ENCODE measurements at regions not wholly inside any gene's neighbourhood (a gene's known extent, or its start where the extent isn't known, plus 50 kb on each side); places are given as distances from the start of the nearest gene placed in this dataset.

DNA sequence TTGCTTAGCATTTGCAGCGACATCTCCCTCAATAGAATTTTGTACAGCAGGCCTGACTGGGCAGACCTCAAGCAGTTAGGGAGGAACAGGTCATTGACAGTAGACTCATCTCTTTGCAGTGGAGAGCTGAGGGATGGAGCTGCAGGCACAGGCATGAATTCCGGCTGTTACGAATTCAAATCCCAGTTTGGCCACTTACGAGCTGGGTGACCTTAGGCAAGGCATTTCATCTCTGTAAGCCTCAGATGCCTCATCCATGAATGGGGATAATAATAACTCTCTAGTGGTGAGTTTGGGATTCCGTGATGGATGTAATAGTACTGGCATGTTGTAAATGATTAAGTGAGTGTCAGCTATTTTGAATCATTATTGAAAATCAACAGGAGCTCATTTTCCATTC lies 195.3 kb downstream of the SEMA6A start:
- H3K27ac ChIP-seq (ENCODE audit: low read depth, low read length): no peak overlapping the region
- H3K4me3 ChIP-seq (ENCODE audit: low read length): no peak overlapping the region
- Mint-ChIP-seq H3K4me3 (no peak overlapping the region), H3K36me3 (peaks cover 20 to 37% (median 27%) of the 10 kb centered on the region in 3 donors), H3K9me3 (no peaks in the 10 kb centered on the region), H3K27me3 (no peaks in the 10 kb centered on the region), H3K27ac (no peak overlapping the region), H3K4me1 (no peaks in the 10 kb centered on the region)
- ChIA-PET POLR2A (no interaction called here), CTCF (no interaction called here)
- H3K4me1 ChIP-seq (ENCODE audit: insufficient read depth, low read length): no peaks in the 10 kb centered on the region
- DNase-seq: no peak
- no peaks in the 10 kb centered on the region for H3K9me3 ChIP-seq (ENCODE audit: low read length)
- H3K36me3 ChIP-seq (ENCODE audit: insufficient read depth, low read length): no peaks in the 10 kb centered on the region
- no peaks in the 10 kb centered on the region for H3K27me3 ChIP-seq (ENCODE audit: insufficient read depth, low read length, poor library complexity, severe bottlenecking)

GRCh38 chr5:116378777-116379121 lies 195.9 kb downstream of the SEMA6A start:
- CTCF ChIA-PET: no interaction called here
- POLR2A ChIA-PET: no interaction called here
- H3K27me3 ChIP-seq (ENCODE audit: insufficient read depth, low read length, poor library complexity, severe bottlenecking): no peaks in the 10 kb centered on the region
- Mint-ChIP-seq H3K36me3 (peaks cover 20 to 38% (median 27%) of the 10 kb centered on the region in 3 donors), H3K9me3 (no peaks in the 10 kb centered on the region), H3K4me1 (no peaks in the 10 kb centered on the region), H3K4me3 (no peak overlapping the region), H3K27ac (no peak overlapping the region), H3K27me3 (no peaks in the 10 kb centered on the region)
- H3K27ac ChIP-seq (ENCODE audit: low read depth, low read length): no peak overlapping the region
- no peaks in the 10 kb centered on the region for H3K9me3 ChIP-seq (ENCODE audit: low read length)
- no peaks in the 10 kb centered on the region for H3K36me3 ChIP-seq (ENCODE audit: insufficient read depth, low read length)
- DNase-seq: no peak
- H3K4me3 ChIP-seq (ENCODE audit: low read length): no peak overlapping the region
- no peaks in the 10 kb centered on the region for H3K4me1 ChIP-seq (ENCODE audit: insufficient read depth, low read length)

DNA sequence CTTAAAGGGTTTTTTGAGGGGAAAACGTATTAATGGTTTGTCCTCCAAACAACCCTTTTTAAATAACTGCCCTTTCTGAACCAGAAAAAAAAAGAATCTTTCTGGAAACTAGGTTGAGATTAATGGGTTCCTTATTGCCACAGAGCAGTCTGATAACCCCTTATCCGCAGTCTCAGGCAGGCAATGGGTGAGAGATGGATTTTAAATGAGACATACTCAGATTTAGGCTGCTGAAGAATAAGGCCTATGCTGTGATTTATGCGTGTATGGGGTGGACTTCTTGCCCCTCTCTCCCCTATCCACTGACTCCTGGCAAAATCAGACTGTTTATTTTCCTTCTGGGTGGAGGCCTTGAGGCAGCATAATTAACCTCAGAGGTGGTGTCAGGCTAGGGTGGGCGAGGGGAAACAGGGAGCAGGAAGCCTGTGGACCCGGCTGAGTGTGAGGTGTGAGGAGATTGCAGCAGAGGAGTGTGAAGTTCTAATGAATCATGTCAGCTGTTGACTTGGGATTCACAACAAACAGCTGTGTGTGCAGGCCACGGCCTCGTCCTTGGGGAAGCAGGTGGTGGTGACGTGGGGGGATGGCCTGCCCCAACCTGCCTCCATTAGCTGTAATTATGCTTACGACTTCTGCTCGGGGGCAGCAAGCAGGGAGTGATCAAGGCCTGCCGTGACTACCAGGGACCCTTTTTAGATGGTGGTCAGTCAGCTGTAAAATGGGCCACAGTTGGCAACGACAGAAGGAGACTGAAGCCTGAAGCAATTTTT lies 196.4 kb downstream of the SEMA6A start:
- H3K9me3 Mint-ChIP-seq: no peaks in the 10 kb centered on the region
- no peaks in the 10 kb centered on the region for H3K9me3 ChIP-seq (ENCODE audit: low read length)
- H3K27me3 ChIP-seq (ENCODE audit: insufficient read depth, low read length, poor library complexity, severe bottlenecking): no peaks in the 10 kb centered on the region
- H3K27ac ChIP-seq (ENCODE audit: low read depth, low read length): no peak overlapping the region
- no peak overlapping the region for H3K4me3 ChIP-seq (ENCODE audit: low read length)
- CTCF ChIA-PET: no interaction called here
- no peaks in the 10 kb centered on the region for H3K27me3 Mint-ChIP-seq
- H3K4me3 Mint-ChIP-seq: no peak overlapping the region
- peaks cover 16 to 38% (median 27%) of the 10 kb centered on the region in 3 donors for H3K36me3 Mint-ChIP-seq
- no peaks in the 10 kb centered on the region for H3K4me1 ChIP-seq (ENCODE audit: insufficient read depth, low read length)
- no peak for DNase-seq
- POLR2A ChIA-PET: no interaction called here
- H3K4me1 Mint-ChIP-seq: no peaks in the 10 kb centered on the region
- H3K27ac Mint-ChIP-seq: peak overlapping the region in 2 of 8 donors; percentile 22 to 39
- H3K36me3 ChIP-seq (ENCODE audit: insufficient read depth, low read length): no peaks in the 10 kb centered on the region

GRCh38 chr5:116377276-116378006 lies 197.2 kb downstream of the SEMA6A start:
- Mint-ChIP-seq H3K4me1 (no peaks in the 10 kb centered on the region), H3K9me3 (no peaks in the 10 kb centered on the region), H3K4me3 (no peak overlapping the region), H3K27me3 (no peaks in the 10 kb centered on the region), H3K27ac (peak overlapping the region in 1 of 8 donors; percentile 39), H3K36me3 (peaks cover 14 to 36% (median 25%) of the 10 kb centered on the region in 3 donors)
- Histone ChIP-seq H3K9me3 (ENCODE audit: low read length) (no peaks in the 10 kb centered on the region), H3K4me3 (ENCODE audit: low read length) (no peak overlapping the region), H3K4me1 (ENCODE audit: insufficient read depth, low read length) (no peaks in the 10 kb centered on the region), H3K27ac (ENCODE audit: low read depth, low read length) (no peak overlapping the region), H3K27me3 (ENCODE audit: insufficient read depth, low read length, poor library complexity, severe bottlenecking) (no peaks in the 10 kb centered on the region), H3K36me3 (ENCODE audit: insufficient read depth, low read length) (no peaks in the 10 kb centered on the region)
- ChIA-PET POLR2A (no interaction called here), CTCF (no interaction called here)
- no peak for DNase-seq

- peaks cover 7 to 22% (median 14%) of the 10 kb centered on the region in 3 donors for H3K36me3 Mint-ChIP-seq
- H3K9me3 ChIP-seq (ENCODE audit: low read length): no peaks in the 10 kb centered on the region
- no peak overlapping the region for H3K4me3 ChIP-seq (ENCODE audit: low read length)
- DNase-seq: no peak
- H3K9me3 Mint-ChIP-seq: no peaks in the 10 kb centered on the region
- H3K27ac Mint-ChIP-seq: no peak overlapping the region
- H3K4me1 Mint-ChIP-seq: peaks cover 0 to 6% (median under 1%) of the 10 kb centered on the region in 3 donors
- no peak overlapping the region for H3K4me3 Mint-ChIP-seq
- no peaks in the 10 kb centered on the region for H3K27me3 Mint-ChIP-seq
- POLR2A ChIA-PET: no interaction called here
- no peaks in the 10 kb centered on the region for H3K4me1 ChIP-seq (ENCODE audit: insufficient read depth, low read length)
- H3K27me3 ChIP-seq (ENCODE audit: insufficient read depth, low read length, poor library complexity, severe bottlenecking): no peaks in the 10 kb centered on the region
- CTCF ChIA-PET: no interaction called here
- no peak overlapping the region for H3K27ac ChIP-seq (ENCODE audit: low read depth, low read length)
- no peaks in the 10 kb centered on the region for H3K36me3 ChIP-seq (ENCODE audit: insufficient read depth, low read length)
Observed at GRCh38 chr5:116375926-116376325, 198.7 kb downstream of the SEMA6A start.

DNA sequence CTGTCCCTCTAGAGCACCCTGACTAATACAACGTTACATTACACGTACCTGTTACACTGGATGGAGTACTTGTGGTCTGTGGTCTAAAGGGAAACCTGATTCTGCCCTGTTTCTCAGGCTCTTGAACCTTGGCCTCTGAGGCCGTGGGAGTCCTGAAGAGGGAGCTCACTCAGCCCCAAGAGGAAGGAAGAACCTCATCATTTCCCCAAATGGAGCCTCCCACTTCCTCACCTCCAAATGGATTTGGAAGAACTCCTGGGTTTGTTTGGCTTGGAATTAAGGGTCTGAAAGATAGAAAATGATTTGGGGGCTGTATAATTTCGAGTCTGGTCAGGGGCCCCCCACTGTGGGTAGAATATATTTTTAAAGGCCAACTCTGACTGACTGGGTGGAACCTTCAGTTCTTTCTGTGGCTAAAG lies 200.2 kb downstream of the SEMA6A start:
- H3K9me3 ChIP-seq (ENCODE audit: low read length): no peaks in the 10 kb centered on the region
- H3K9me3 Mint-ChIP-seq: no peaks in the 10 kb centered on the region
- H3K4me3 Mint-ChIP-seq: no peak overlapping the region
- H3K27ac ChIP-seq (ENCODE audit: low read depth, low read length): no peak overlapping the region
- ChIA-PET CTCF (no interaction called here), POLR2A (interaction anchor here (0.5 kb wide), 1 partner anchor 771 kb away, joined by 3 read pairs; no protein-coding TSS in a partner anchor)
- H3K36me3 Mint-ChIP-seq: peaks cover 7 to 22% (median 14%) of the 10 kb centered on the region in 3 donors
- no peaks in the 10 kb centered on the region for H3K4me1 ChIP-seq (ENCODE audit: insufficient read depth, low read length)
- no peak for DNase-seq
- H3K27ac Mint-ChIP-seq: no peak overlapping the region
- no peaks in the 10 kb centered on the region for H3K36me3 ChIP-seq (ENCODE audit: insufficient read depth, low read length)
- H3K4me3 ChIP-seq (ENCODE audit: low read length): no peak overlapping the region
- peaks cover 0 to 11% (median 4%) of the 10 kb centered on the region in 3 donors for H3K4me1 Mint-ChIP-seq
- no peaks in the 10 kb centered on the region for H3K27me3 ChIP-seq (ENCODE audit: insufficient read depth, low read length, poor library complexity, severe bottlenecking)
- no peaks in the 10 kb centered on the region for H3K27me3 Mint-ChIP-seq

- Histone ChIP-seq H3K27ac (ENCODE audit: low read depth, low read length) (no peak overlapping the region), H3K9me3 (ENCODE audit: low read length) (no peaks in the 10 kb centered on the region), H3K36me3 (ENCODE audit: insufficient read depth, low read length) (no peaks in the 10 kb centered on the region), H3K4me1 (ENCODE audit: insufficient read depth, low read length) (no peaks in the 10 kb centered on the region), H3K4me3 (ENCODE audit: low read length) (no peak overlapping the region), H3K27me3 (ENCODE audit: insufficient read depth, low read length, poor library complexity, severe bottlenecking) (no peaks in the 10 kb centered on the region)
- peak overlapping the region in 1 of 8 donors; percentile 40 for H3K27ac Mint-ChIP-seq
- DNase-seq: no peak
- H3K4me3 Mint-ChIP-seq: no peak overlapping the region
- H3K9me3 Mint-ChIP-seq: no peaks in the 10 kb centered on the region
- no peaks in the 10 kb centered on the region for H3K27me3 Mint-ChIP-seq
- H3K36me3 Mint-ChIP-seq: peaks cover 7 to 24% (median 14%) of the 10 kb centered on the region in 3 donors
- peaks cover 0 to 11% (median 4%) of the 10 kb centered on the region in 3 donors for H3K4me1 Mint-ChIP-seq
- ChIA-PET CTCF (no interaction called here), POLR2A (no interaction called here)
Observed at GRCh38 chr5:116372931-116373597, 201.6 kb downstream of the SEMA6A start.

GRCh38 chr5:116371935-116372334 lies 202.7 kb downstream of the SEMA6A start:
- H3K27ac ChIP-seq (ENCODE audit: low read depth, low read length): no peak overlapping the region
- ChIA-PET CTCF (no interaction called here), POLR2A (no interaction called here)
- Mint-ChIP-seq H3K4me3 (no peak overlapping the region), H3K27ac (no peak overlapping the region), H3K9me3 (no peaks in the 10 kb centered on the region), H3K36me3 (peaks cover 7 to 24% (median 14%) of the 10 kb centered on the region in 3 donors), H3K27me3 (no peaks in the 10 kb centered on the region), H3K4me1 (peaks cover 0 to 11% (median 4%) of the 10 kb centered on the region in 3 donors)
- no peaks in the 10 kb centered on the region for H3K4me1 ChIP-seq (ENCODE audit: insufficient read depth, low read length)
- no peak for DNase-seq
- no peaks in the 10 kb centered on the region for H3K27me3 ChIP-seq (ENCODE audit: insufficient read depth, low read length, poor library complexity, severe bottlenecking)
- no peaks in the 10 kb centered on the region for H3K36me3 ChIP-seq (ENCODE audit: insufficient read depth, low read length)
- H3K4me3 ChIP-seq (ENCODE audit: low read length): no peak overlapping the region
- no peaks in the 10 kb centered on the region for H3K9me3 ChIP-seq (ENCODE audit: low read length)
